ENCODE measurements at regions not wholly inside any gene's neighbourhood (a gene's known extent, or its start where the extent isn't known, plus 50 kb on each side); places are given as distances from the start of the nearest gene placed in this dataset.

DNA sequence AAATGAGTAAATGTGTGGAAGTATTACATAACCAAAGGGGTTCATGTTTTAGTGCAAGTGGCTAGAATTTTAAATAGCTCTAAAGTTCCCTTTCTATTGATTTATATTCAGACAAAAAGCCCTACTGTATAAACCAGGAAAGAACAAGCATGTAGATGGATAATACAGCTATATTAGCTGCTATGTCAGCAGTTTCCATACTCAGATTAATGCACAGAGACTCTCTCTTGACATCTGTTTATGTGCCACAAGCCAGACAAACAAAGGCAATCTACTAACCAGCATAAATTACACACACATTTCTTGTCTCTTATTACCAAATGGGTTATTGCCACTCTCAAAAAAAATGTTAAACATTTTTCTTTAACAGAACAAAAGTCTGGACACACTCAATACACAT, 760.1 kb upstream of the NECTIN3 start:
- intact Hi-C loops (cut with DNase I), result loop anchor here (5.0 to 10.0 kb wide), 2 partner anchors 577 to 779 kb away; no protein-coding TSS in a partner anchor

DNA sequence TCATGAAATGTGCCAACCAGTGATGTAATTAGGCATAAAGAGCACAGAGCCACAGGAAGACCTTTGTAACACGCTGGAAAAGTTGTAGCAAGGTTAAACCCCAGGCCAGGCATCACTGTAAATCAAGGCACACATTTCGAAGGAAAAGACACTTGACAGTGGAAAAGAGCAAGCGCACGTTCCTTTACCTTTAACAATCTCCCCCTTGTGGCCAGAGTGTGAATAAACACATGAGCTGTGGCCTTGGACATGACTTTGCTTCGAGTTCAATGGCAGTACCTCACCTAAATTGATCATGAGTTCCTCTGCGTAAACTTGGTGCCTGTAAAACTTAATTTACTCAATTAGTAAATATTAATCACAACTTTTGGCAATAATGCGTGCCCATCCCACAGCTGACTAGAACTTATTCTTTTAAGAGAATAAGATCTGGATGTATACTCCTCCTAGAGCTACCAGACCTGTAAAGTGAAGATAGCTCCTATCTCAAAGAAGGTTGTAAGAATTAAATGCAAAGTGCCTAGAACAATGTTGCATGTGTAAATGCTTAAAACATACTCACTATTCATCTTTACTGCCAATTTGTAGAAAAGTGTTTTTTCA, 757.0 kb upstream of the NECTIN3 start:
- peak in 2 of 3 experiments; percentile 56 to 67 for TF ChIP-seq CTCF (IDR thresholded peaks at IDR 0.05)
- no peaks in the 10 kb centered on the region for H3K4me1 ChIP-seq
- intact Hi-C loops (cut with DNase I), result loop anchor here (5.0 to 10.0 kb wide), 2 partner anchors 580 to 782 kb away; no protein-coding TSS in a partner anchor
- DNase-seq (ENCODE audit: low spot score in 2 of 2), result peak in 1 of 2 donors; percentile 73
- no peaks in the 10 kb centered on the region for H3K27me3 ChIP-seq
- no peak overlapping the region for H3K4me3 ChIP-seq
- no peaks in the 10 kb centered on the region for H3K36me3 ChIP-seq
- H3K27ac ChIP-seq, result no peak overlapping the region
- no peaks in the 10 kb centered on the region for H3K9me3 ChIP-seq

More for the DNA sequence above, 760.1 kb upstream of the NECTIN3 start:
- no peak overlapping the region for H3K4me3 ChIP-seq
- no peak for DNase-seq (ENCODE audit: low spot score in 2 of 2)
- TF ChIP-seq CTCF (IDR thresholded peaks at IDR 0.05), result no peak
- no peak overlapping the region for H3K27ac ChIP-seq
- H3K9me3 ChIP-seq, result no peaks in the 10 kb centered on the region
- H3K36me3 ChIP-seq, result no peaks in the 10 kb centered on the region
- H3K27me3 ChIP-seq, result no peaks in the 10 kb centered on the region
- H3K4me1 ChIP-seq, result no peaks in the 10 kb centered on the region

DNA sequence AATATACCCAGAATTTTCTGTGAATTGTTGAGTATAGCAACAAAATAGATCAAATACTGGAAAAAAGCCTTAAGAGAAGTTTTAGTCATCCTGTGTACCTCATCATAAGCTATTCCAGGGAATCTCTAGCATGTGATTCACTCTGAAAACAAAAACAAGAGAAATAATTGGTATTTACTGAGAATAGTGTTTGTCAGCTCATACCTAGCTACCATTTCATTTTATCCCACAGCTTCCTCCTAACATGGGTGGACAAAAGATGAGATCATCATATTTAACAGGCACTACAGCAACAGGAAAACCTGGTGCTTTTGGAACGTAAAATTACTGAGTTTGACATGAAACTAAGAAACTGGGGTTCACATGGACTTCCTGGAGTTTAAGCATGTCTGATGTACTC, 753.5 kb upstream of the NECTIN3 start:
- intact Hi-C loops (cut with DNase I), result loop anchor here (10.0 kb wide), 1 partner anchor 583 kb away; no protein-coding TSS in a partner anchor
- DNase-seq (ENCODE audit: low spot score in 2 of 2), result no peak
- TF ChIP-seq CTCF (IDR thresholded peaks at IDR 0.05), result no peak
- no peaks in the 10 kb centered on the region for H3K36me3 ChIP-seq
- H3K9me3 ChIP-seq, result no peaks in the 10 kb centered on the region
- H3K4me3 ChIP-seq, result no peak overlapping the region
- H3K27ac ChIP-seq, result no peak overlapping the region
- H3K4me1 ChIP-seq, result no peaks in the 10 kb centered on the region
- no peaks in the 10 kb centered on the region for H3K27me3 ChIP-seq

DNA sequence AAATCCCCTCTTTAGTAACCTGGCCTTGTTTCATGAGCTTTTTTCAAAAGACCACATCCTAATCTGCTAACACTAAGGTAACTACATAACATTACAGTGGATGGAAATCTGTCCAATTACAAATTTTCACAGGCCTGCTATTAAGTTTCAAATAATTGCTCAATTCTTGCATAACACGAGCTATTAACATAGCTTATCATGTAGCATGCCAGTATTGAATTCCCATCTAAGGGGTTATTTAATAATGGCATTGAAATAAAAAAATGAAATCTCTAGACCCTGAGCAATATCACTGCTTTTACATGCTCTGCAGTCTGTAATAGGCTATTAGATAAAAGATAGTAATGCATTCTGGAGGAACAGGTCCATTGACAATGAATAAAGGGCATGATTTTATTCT, 748.3 kb upstream of the NECTIN3 start:
- Histone ChIP-seq H3K27me3 (no peaks in the 10 kb centered on the region), H3K9me3 (no peaks in the 10 kb centered on the region), H3K27ac (no peak overlapping the region), H3K4me3 (no peak overlapping the region), H3K4me1 (no peaks in the 10 kb centered on the region), H3K36me3 (no peaks in the 10 kb centered on the region)
- DNase-seq (ENCODE audit: low spot score in 2 of 2), result no peak
- intact Hi-C loops (cut with DNase I), result no loop called here
- TF ChIP-seq CTCF (IDR thresholded peaks at IDR 0.05), result no peak

- DNase-seq (ENCODE audit: low spot score in 2 of 2), result no peak
- H3K36me3 ChIP-seq, result no peaks in the 10 kb centered on the region
- no peak overlapping the region for H3K4me3 ChIP-seq
- no peak for TF ChIP-seq CTCF (IDR thresholded peaks at IDR 0.05)
- H3K9me3 ChIP-seq, result no peaks in the 10 kb centered on the region
- intact Hi-C loops (cut with DNase I), result no loop called here
- no peaks in the 10 kb centered on the region for H3K27me3 ChIP-seq
- H3K27ac ChIP-seq, result no peak overlapping the region
- no peaks in the 10 kb centered on the region for H3K4me1 ChIP-seq
Measured at GRCh38 chr3:110324171-110324705, 747.4 kb upstream of the NECTIN3 start.
